Ovary (tissue), 3 donors: ENCODE measurements at regions not wholly inside any gene's neighbourhood (a gene's known extent, or its start where the extent isn't known, plus 50 kb on each side); places are given as distances from the start of the nearest gene placed in this dataset.

ENCODE experiments used
- POLR2A ChIP-seq: fragments of 450-650 bp; IDR thresholded peaks from one replicate; pipeline ENCODE4 v1.6.1; 2017; ENCODE audit warnings: antibody characterized with exemption, mild to moderate bottlenecking, moderate library complexity
- TF ChIP-seq, protein P1 (sequence below), 3 donors: fragments of 450-650 bp in 2 of 3; fragments of 200-600 bp in 1 of 3; IDR thresholded peaks; one replicate each; pipeline versions ENCODE4 v1.5.1 to v1.8.0; 2016 to 2022; ENCODE audit warnings: antibody characterized with exemption in 3 of 3, mild to moderate bottlenecking in 1 of 3
- donor health status: DM: no; HTN: no; CAD: no.

GRCh38 chr5:103842936-103843335 lies 280.3 kb upstream of the NUDT12 start:
- no peak for TF ChIP-seq POLR2A
- TF ChIP-seq, protein P1, sequence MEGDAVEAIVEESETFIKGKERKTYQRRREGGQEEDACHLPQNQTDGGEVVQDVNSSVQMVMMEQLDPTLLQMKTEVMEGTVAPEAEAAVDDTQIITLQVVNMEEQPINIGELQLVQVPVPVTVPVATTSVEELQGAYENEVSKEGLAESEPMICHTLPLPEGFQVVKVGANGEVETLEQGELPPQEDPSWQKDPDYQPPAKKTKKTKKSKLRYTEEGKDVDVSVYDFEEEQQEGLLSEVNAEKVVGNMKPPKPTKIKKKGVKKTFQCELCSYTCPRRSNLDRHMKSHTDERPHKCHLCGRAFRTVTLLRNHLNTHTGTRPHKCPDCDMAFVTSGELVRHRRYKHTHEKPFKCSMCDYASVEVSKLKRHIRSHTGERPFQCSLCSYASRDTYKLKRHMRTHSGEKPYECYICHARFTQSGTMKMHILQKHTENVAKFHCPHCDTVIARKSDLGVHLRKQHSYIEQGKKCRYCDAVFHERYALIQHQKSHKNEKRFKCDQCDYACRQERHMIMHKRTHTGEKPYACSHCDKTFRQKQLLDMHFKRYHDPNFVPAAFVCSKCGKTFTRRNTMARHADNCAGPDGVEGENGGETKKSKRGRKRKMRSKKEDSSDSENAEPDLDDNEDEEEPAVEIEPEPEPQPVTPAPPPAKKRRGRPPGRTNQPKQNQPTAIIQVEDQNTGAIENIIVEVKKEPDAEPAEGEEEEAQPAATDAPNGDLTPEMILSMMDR (IDR thresholded peaks at IDR 0.05) = no peak
